Ovary (tissue), 7 donors: ENCODE measurements at regions not wholly inside any gene's neighbourhood (a gene's known extent, or its start where the extent isn't known, plus 50 kb on each side); places are given as distances from the start of the nearest gene placed in this dataset.
"Not testable (repeated sequence)": the region's sequence is repeated elsewhere in the genome, so short reads cannot be mapped to it uniquely, and the experiment has no call there.

Experiments
- DNase-seq, 5 donors: peaks; one replicate each; pipeline ENCODE4 v3.0.0-alpha.2; 2019 to 2020
- H3K27ac ChIP-seq, 2 donors: fragments of 200-600 bp; one replicate each; pipeline versions ENCODE4 v1.5.1 to v1.8.0; 2019 to 2022
- H3K27me3 ChIP-seq: fragments of 200-600 bp; one replicate; pipeline ENCODE4 v1.8.0; 2022
- H3K36me3 ChIP-seq: fragments of 200-600 bp; sonication (generic); one replicate; pipeline ENCODE4 v1.5.1; 2019
- H3K4me1 ChIP-seq: one replicate; pipeline ENCODE4 v1.8.1; 2013; ENCODE audit warnings: mild to moderate bottlenecking, moderate library complexity; ENCODE audit not compliant: insufficient read depth
- H3K4me3 ChIP-seq: fragments of 200-600 bp; sonication (generic); one replicate; pipeline ENCODE4 v1.5.1; 2017
- H3K9me3 ChIP-seq, 2 donors: fragments of 200-600 bp in 1 of 2; sonication (generic) in 1 of 2; one replicate each; pipeline versions ENCODE4 v1.5.1 to v1.8.1; 2013 to 2019; ENCODE audit warnings: mild to moderate bottlenecking in 1 of 2, moderate library complexity in 1 of 2
- CTCF ChIP-seq, 3 donors: fragments of 450-650 bp in 2 of 3; fragments of 200-600 bp in 1 of 3; IDR thresholded peaks; one replicate each; pipeline versions ENCODE4 v1.5.1 to v1.8.0; 2016 to 2022; ENCODE audit warnings: antibody characterized with exemption in 3 of 3, mild to moderate bottlenecking in 1 of 3
- EP300 ChIP-seq: sonication (generic); formaldehyde crosslinking; IDR thresholded peaks from one replicate; pipeline ENCODE4 v1.6.1; 2017; ENCODE audit warnings: antibody characterized with exemption
- POLR2A ChIP-seq: fragments of 450-650 bp; IDR thresholded peaks from one replicate; pipeline ENCODE4 v1.6.1; 2017; ENCODE audit warnings: antibody characterized with exemption, mild to moderate bottlenecking, moderate library complexity
- WGBS, 3 donors: extraction: QIAGEN DNeasy Blood & Tissue Kit in 1 of 3; methylation state at CpG; one replicate each; pipeline versions ENCODE4 v1.1.5 to v1.1.7; 2013 to 2017; 5-methylcytosine and 5-hydroxymethylcytosine counted together
- intact Hi-C, 4 donors: fragments of 100-400 bp; cut with DNase I; formaldehyde crosslinking; loops; one replicate each; pipeline versions ENCODE4 v1.11.0 to v1.15.1; 2022 to 2023
- donor health status: DM: no; HTN: no; CAD: no; lungs with moderate emphysema.
- donor health status: DM: no; HTN: no; CAD: no.
- donor health status: Bipolar disorder and iron deficiency.
- donor health status: DM: no; HTN: no; CAD: no.
- donor health status: DM: yes; HTN: yes; CAD: no.

GRCh38 chr7:152913492-152913891 lies 153.9 kb downstream of the ACTR3B start:
- no peak for DNase-seq
- no peaks in the 10 kb centered on the region for H3K9me3 ChIP-seq
- H3K4me3 ChIP-seq = no peak overlapping the region
- H3K4me1 ChIP-seq = peaks cover 9% of the 10 kb centered on the region
- no peaks in the 10 kb centered on the region for H3K27me3 ChIP-seq
- intact Hi-C loops = no loop called here
- 87 to 95% (median 93%) methylated on average over 3 of the region's 3 CpGs for WGBS, 3 donors
- H3K36me3 ChIP-seq = no peaks in the 10 kb centered on the region
- no peak overlapping the region for H3K27ac ChIP-seq
- TF ChIP-seq CTCF (IDR thresholded peaks at IDR 0.05) (no peak), EP300 (no peak), POLR2A (no peak)

- DNase-seq = no peak
- 96 to 98% (median 97%) methylated on average over 5 of the region's 5 CpGs for WGBS, 3 donors
- intact Hi-C loops = no loop called here
- H3K4me1 ChIP-seq = peaks cover 9% of the 10 kb centered on the region
- H3K36me3 ChIP-seq = no peaks in the 10 kb centered on the region
- H3K27ac ChIP-seq = no peak overlapping the region
- no peak overlapping the region for H3K4me3 ChIP-seq
- TF ChIP-seq CTCF (IDR thresholded peaks at IDR 0.05) (no peak), POLR2A (no peak), EP300 (no peak)
- no peaks in the 10 kb centered on the region for H3K27me3 ChIP-seq
- H3K9me3 ChIP-seq = no peaks in the 10 kb centered on the region
These were observed 154.7 kb downstream of the ACTR3B start for GRCh38 chr7:152914014-152914844.

GRCh38 chr7:152914845-152915102 lies 155.2 kb downstream of the ACTR3B start:
- H3K9me3 ChIP-seq, H3K27ac ChIP-seq, DNase-seq, H3K27me3 ChIP-seq, intact Hi-C loops, H3K36me3 ChIP-seq, H3K4me1 ChIP-seq, H3K4me3 ChIP-seq: not testable (repeated sequence)
- WGBS, 3 donors = 94 to 100% (median 100%) methylated on average over 1 of the region's 1 CpG

GRCh38 chr7:152922318-152923081 lies 162.9 kb downstream of the ACTR3B start:
- DNase-seq = no peak
- Histone ChIP-seq H3K9me3 (no peaks in the 10 kb centered on the region), H3K4me1 (peaks cover 5% of the 10 kb centered on the region), H3K36me3 (no peaks in the 10 kb centered on the region), H3K27ac (no peak overlapping the region), H3K4me3 (no peak overlapping the region), H3K27me3 (no peaks in the 10 kb centered on the region)
- TF ChIP-seq POLR2A (no peak), CTCF (IDR thresholded peaks at IDR 0.05) (no peak), EP300 (no peak)
- intact Hi-C loops = no loop called here
- WGBS, 3 donors = 83 to 86% (median 86%) methylated on average over 16 of the region's 16 CpGs

- intact Hi-C loops = no loop called here
- H3K27ac ChIP-seq = no peak overlapping the region
- H3K4me1 ChIP-seq = peaks cover 5% of the 10 kb centered on the region
- no peak for TF ChIP-seq EP300
- TF ChIP-seq POLR2A = no peak
- TF ChIP-seq CTCF (IDR thresholded peaks at IDR 0.05) = no peak
- H3K4me3 ChIP-seq = no peak overlapping the region
- no peaks in the 10 kb centered on the region for H3K27me3 ChIP-seq
- WGBS, 3 donors = 87 to 98% (median 97%) methylated on average over 12 of the region's 12 CpGs
- DNase-seq = no peak
- H3K9me3 ChIP-seq = no peaks in the 10 kb centered on the region
- H3K36me3 ChIP-seq = no peaks in the 10 kb centered on the region
These were observed 164.2 kb downstream of the ACTR3B start for GRCh38 chr7:152923711-152924110.
